Right cardiac atrium (tissue), 5 donors: ENCODE measurements at regions not wholly inside any gene's neighbourhood (a gene's known extent, or its start where the extent isn't known, plus 50 kb on each side); places are given as distances from the start of the nearest gene placed in this dataset.
"Not testable (repeated sequence)": the region's sequence is repeated elsewhere in the genome, so short reads cannot be mapped to it uniquely, and the experiment has no call there.

Experiments
- ATAC-seq, 2 donors: fragments of 200-7000 bp; cut with Tn5 transposase; one replicate each; pipeline versions ENCODE4 v1.8.0 to v1.9.1; 2020; ENCODE audit warnings: moderate library complexity in 2 of 2, mild to moderate bottlenecking in 1 of 2
- DNase-seq, 3 donors: peaks; one replicate each; pipeline ENCODE4 v3.0.0-alpha.2; 2020
- H3K27ac ChIP-seq: one replicate; pipeline ENCODE4 v1.5.1; 2013; ENCODE audit warnings: mild to moderate bottlenecking, low read length, control low read depth, moderate library complexity
- H3K27me3 ChIP-seq: one replicate; pipeline ENCODE4 v1.6.1; 2013; ENCODE audit not compliant: control insufficient read depth, insufficient read depth
- H3K4me1 ChIP-seq: one replicate; pipeline ENCODE4 v1.6.1; 2013; ENCODE audit warnings: low read length; ENCODE audit not compliant: control insufficient read depth, insufficient read depth
- H3K4me3 ChIP-seq: one replicate; pipeline ENCODE4 v1.5.1; 2013; ENCODE audit warnings: low read length, control low read depth
- H3K9me3 ChIP-seq: one replicate; pipeline ENCODE4 v1.6.1; 2013; ENCODE audit warnings: low read length; ENCODE audit not compliant: control insufficient read depth
- WGBS: extraction: QIAGEN DNeasy Blood & Tissue Kit; methylation state at CpG from one replicate; pipeline ENCODE4 v1.1.7; 2013; 5-methylcytosine and 5-hydroxymethylcytosine counted together
- intact Hi-C, 4 donors: fragments of 100-400 bp; cut with DNase I; formaldehyde crosslinking; loops; one replicate each; pipeline versions ENCODE4 v1.11.0 to v1.14.0; 2022 to 2023
- donor health status: healthy with polysubstance abuse.
- donor health status: DM: no; HTN: yes; CAD: no.
- donor health status: DM: no; HTN: no; CAD: no.
- donor health status: DM: no; HTN: yes; CAD: no; lungs with severe emphysema.
- donor health status: DM: yes; HTN: yes; CAD: no.

DNA sequence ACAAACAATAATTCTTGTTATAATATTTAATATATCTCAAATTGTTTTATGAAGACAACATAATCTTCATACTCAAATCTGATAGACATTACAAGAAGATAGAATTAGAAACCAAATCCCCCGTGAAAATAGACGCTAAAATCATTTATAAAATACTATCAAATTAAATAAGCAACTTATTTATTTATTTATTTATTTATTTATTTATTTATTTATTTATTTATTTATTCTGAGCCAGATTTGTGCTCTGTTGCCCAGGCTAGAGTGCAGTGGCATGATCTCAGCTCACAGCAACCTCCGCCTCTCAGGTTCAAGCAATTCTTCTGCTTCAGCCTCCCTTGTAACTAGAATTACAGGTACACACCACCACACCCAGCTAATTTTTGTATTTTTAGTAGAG, 294.9 kb upstream of the MAGEC2 start:
- Histone ChIP-seq H3K4me1 (no peaks in the 10 kb centered on the region), H3K27ac (no peak overlapping the region), H3K27me3 (no peaks in the 10 kb centered on the region), H3K4me3 (no peak overlapping the region), H3K9me3 (no peaks in the 10 kb centered on the region)
- intact Hi-C loops = no loop called here
- 90% methylated on average over 3 of the region's 3 CpGs for WGBS
- DNase-seq (no peak), ATAC-seq (no peak)

DNA sequence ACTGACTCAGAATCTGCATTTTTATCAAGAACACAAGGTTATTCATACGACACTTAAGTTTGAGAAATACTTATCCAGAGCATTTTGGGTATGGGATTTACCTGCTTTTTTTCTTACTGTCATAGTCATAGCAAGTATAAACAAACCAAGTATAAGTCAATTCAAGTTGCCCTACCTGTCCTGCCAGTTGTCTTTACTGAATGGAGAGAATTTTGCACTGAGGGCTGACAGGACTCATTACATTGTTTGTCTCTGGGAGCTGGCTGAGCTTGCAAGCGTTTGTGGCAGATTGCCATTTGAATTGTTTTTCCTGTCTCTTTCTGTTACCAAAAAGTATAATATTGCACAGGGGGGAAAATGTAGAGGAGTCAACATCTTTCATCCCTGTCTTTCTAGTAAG, 278.9 kb upstream of the MAGEC2 start:
- Histone ChIP-seq H3K27ac (no peak overlapping the region), H3K4me1 (no peaks in the 10 kb centered on the region), H3K9me3 (no peaks in the 10 kb centered on the region), H3K27me3 (no peaks in the 10 kb centered on the region), H3K4me3 (no peak overlapping the region)
- ATAC-seq (no peak), DNase-seq (no peak)
- WGBS = 74% methylated on average over 2 of the region's 2 CpGs
- intact Hi-C loops = no loop called here

DNA sequence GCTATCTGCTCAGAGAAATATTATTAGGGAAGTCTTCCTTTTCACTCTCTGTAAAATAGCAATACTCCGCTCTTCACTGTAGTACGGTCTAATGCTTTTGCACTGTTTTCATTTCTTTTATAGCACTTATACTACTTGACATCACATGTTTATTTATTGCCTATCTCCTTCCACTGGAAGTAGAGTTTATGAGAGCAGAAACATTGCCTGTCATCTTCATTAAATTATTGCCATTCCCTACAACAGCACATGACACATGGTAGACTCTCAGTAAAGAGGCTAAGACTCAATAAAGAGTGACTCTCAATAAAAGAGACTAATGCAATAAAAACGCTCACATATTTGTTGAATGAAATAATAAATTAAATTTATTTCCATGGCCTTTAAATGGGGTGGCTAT, 241.3 kb upstream of the MAGEC2 start:
- no peaks in the 10 kb centered on the region for H3K9me3 ChIP-seq

DNA sequence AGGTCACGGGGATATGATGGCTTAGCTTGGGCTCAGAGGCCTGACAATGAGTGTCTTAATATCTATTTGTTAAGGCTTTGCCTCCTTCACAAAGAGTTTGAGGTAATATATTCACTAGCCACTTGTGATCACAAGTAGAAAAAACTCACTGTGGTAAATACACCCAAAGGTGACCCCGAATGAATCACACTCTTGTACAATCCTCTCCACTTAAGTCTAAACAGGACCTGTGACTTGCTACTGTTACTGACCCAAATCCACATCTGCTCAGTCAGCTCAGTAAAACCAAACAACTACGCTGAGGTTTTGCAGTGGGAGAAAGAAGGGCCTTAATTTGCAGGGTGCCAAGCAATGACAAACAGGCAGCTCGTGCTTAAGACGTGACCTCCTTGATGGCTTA, 223.8 kb upstream of the MAGEC2 start:
- Histone ChIP-seq H3K4me1 (no peaks in the 10 kb centered on the region), H3K27ac (no peak overlapping the region), H3K4me3 (no peak overlapping the region), H3K27me3 (no peaks in the 10 kb centered on the region), H3K9me3 (no peaks in the 10 kb centered on the region)
- 85% methylated on average over 5 of the region's 5 CpGs for WGBS
- DNase-seq (no peak), ATAC-seq (no peak)
- intact Hi-C loops = no loop called here

More for the DNA sequence above, 241.3 kb upstream of the MAGEC2 start:
- no peak for DNase-seq
- H3K4me3 ChIP-seq = no peak overlapping the region
- no peaks in the 10 kb centered on the region for H3K27me3 ChIP-seq
- intact Hi-C loops = no loop called here
- H3K27ac ChIP-seq = no peak overlapping the region
- no peak for ATAC-seq
- 81% methylated on average over 3 of the region's 3 CpGs for WGBS
- H3K4me1 ChIP-seq = no peaks in the 10 kb centered on the region

DNA sequence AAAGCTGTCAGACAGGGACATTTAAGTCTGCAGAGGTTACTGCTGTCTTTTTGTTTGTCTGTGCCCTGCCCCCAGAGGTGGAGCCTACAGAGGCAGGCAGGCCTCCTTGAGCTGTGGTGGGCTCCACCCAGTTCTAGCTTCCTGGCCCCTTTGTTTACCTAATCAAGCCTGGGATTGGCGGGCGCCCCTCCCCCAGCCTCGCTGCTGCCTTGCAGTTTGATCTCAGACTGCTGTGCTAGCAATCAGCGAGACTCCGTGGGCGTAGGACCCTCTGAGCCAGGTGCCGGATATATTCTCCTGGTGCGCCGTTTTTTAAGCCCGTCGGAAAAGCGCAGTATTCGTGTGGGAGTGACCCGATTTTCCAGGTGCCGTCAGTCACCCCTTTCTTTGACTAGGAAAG, 185.9 kb upstream of the MAGEC2 start:
- H3K27ac ChIP-seq, ATAC-seq, H3K9me3 ChIP-seq, H3K27me3 ChIP-seq, H3K4me1 ChIP-seq, DNase-seq, H3K4me3 ChIP-seq, intact Hi-C loops: not testable (repeated sequence)
- WGBS = 96% methylated on average over 15 of the region's 15 CpGs

DNA sequence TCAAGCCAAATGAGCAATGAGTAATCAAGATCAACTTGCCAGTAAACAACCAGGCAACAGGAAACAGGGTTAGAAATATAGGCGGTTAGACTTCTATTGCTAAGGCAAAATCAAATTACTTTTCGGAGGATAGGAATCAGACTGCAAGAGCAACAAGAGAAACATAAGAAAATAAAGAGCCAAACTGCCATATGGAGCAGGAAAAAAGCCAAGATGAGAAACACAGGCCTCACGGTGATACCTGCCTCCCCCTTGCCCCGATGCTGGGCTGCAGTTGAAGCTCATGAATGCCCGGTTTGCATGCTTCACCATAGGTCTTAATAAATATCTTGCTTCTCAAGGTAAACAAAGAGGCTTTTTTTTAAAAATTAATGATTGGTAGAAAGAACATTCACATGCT, 158.4 kb upstream of the MAGEC2 start:
- Histone ChIP-seq H3K4me3 (no peak overlapping the region), H3K4me1 (no peaks in the 10 kb centered on the region), H3K27ac (no peak overlapping the region), H3K9me3 (no peaks in the 10 kb centered on the region), H3K27me3 (no peaks in the 10 kb centered on the region)
- DNase-seq (no peak), ATAC-seq (no peak)
- intact Hi-C loops = no loop called here
- 53% methylated on average over 5 of the region's 5 CpGs for WGBS

DNA sequence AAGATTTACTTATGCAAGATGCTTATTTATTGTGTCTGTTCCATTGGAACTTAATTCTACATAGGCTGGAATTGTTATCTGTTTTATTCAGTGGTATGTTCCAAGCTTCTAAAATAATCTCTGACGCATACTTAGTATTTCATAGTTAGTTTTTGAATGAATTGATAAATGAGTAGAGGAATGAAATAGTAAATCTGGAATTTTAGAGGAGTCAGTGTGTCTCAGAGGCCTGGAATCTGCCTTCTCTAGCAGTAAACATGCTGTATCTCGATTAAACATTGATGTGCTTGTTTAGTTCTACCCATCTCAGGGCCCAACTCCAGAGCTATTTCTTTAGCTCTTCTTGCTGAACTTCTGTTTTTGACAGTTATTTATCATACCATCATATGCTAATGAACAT, 154.2 kb upstream of the MAGEC2 start:
- Histone ChIP-seq H3K4me1 (no peaks in the 10 kb centered on the region), H3K27me3 (no peaks in the 10 kb centered on the region), H3K9me3 (no peaks in the 10 kb centered on the region), H3K27ac (no peak overlapping the region), H3K4me3 (no peak overlapping the region)
- ATAC-seq (no peak), DNase-seq (no peak)
- 53% methylated on average over 2 of the region's 2 CpGs for WGBS
- intact Hi-C loops = no loop called here

DNA sequence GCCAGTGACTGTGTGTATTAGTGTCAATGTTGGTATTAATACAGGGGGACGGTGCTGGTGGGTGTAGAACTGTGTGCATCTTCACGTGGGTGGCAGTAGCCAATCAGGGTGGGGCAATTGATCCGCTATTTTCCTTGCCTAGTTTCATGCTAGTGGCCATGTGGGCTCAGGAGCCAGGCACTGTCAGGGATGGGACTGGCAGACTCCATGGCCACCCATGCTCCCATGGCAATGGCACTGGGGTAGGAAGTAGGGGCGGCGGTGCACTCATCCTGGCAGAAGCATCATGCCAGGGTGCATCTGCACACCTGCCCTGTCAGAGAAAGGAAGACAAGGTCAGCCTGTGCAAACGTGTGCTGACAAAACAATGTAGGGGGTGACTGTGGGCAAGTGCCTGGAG, 122.1 kb upstream of the MAGEC2 start:
- ATAC-seq (no peak), DNase-seq (no peak)
- 90% methylated on average over 6 of the region's 6 CpGs for WGBS
- Histone ChIP-seq H3K4me3 (no peak overlapping the region), H3K9me3 (no peaks in the 10 kb centered on the region), H3K27ac (no peak overlapping the region), H3K27me3 (no peaks in the 10 kb centered on the region), H3K4me1 (no peaks in the 10 kb centered on the region)
- intact Hi-C loops = no loop called here

DNA sequence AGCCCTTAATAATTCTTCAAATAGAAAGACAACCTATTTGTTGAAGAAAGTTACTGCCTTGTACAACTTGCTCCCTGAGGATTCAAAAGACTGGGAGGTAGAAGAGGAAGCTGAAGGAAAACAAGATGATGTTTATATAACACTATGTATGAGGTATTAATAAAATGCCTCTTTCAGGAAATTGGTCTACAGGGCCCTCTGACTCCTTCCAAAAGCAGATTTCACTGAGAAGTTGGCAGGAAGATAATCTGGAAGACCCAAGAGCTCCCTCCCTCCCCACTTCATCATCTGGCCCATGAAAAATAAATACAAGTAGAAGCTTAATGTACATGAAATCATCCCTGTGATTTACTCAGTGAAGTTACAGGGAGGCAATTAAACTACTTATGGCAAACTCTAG, 107.5 kb upstream of the MAGEC2 start:
- Histone ChIP-seq H3K27me3 (no peaks in the 10 kb centered on the region), H3K4me1 (no peaks in the 10 kb centered on the region), H3K4me3 (no peak overlapping the region), H3K9me3 (no peaks in the 10 kb centered on the region), H3K27ac (no peak overlapping the region)
- intact Hi-C loops = no loop called here
- DNase-seq = no peak
- ATAC-seq = no peak

DNA sequence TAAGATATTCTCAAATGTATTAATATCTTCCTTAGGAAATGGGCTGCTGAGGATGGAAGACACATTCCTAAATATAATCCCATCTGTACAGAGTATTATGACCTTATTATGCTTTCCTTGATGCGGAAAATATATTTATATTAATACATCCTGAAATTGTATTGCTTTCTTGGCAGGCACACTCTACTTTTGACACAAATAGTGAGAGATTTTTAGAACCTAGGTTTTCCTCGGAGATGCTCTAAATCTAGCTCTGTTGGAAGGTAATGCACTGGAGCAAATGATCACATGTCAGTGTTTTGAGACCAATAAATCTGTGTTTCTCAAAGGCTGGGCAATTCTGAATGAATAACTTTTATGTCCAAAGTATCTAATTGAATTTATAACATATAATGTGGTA, 94.3 kb upstream of the MAGEC2 start:
- Histone ChIP-seq H3K4me3 (no peak overlapping the region), H3K4me1 (no peaks in the 10 kb centered on the region), H3K9me3 (no peaks in the 10 kb centered on the region), H3K27ac (no peak overlapping the region), H3K27me3 (no peaks in the 10 kb centered on the region)
- intact Hi-C loops = no loop called here
- ATAC-seq (no peak), DNase-seq (no peak)
- 78% methylated on average over 2 of the region's 2 CpGs for WGBS

DNA sequence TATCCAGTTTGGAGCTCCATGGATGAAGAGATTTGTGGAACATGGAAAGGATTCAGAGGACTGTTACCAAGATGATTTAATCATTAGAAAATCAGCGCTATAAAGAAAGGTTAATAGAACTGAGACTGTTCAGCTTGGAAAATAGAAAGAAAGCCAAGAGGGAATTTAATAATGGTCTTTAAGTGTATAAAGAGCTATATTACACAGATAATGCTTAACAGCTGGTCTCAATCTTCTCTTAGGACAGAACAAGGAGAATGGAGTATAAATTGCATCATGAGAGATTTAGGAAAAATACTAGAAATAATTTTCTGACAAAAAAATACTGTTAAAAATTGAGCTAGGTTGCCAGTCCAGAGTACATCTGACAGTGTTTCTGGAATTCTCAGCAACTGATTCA, 91.3 kb upstream of the MAGEC2 start:
- 64% methylated on average over 1 of the region's 1 CpG for WGBS
- no peaks in the 10 kb centered on the region for H3K9me3 ChIP-seq
- ATAC-seq = no peak

DNA sequence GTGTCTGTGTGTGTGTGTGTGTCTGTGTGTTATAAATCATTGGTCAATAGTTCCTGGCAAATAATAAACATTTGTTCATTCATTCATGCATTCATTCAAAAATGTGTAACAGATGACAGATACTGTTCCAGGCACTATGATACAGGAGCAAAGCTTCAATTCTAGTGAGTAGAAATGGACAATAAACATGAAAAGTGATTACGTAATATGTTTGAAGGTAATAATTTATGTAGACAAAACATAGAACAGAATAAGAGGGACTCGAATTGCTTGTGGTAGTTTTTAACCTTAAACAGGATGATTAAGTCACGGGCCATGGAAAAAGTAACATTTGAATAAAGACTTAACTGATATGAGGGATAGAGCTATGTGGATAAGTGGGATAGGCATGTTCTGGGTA, 90.1 kb upstream of the MAGEC2 start:
- intact Hi-C loops = no loop called here
- 81% methylated on average over 3 of the region's 3 CpGs for WGBS

More for the DNA sequence above, 91.3 kb upstream of the MAGEC2 start:
- no peak overlapping the region for H3K27ac ChIP-seq
- no peak overlapping the region for H3K4me3 ChIP-seq
- intact Hi-C loops = no loop called here
- H3K4me1 ChIP-seq = no peaks in the 10 kb centered on the region
- no peak for DNase-seq
- H3K27me3 ChIP-seq = no peaks in the 10 kb centered on the region

More for the DNA sequence above, 90.1 kb upstream of the MAGEC2 start:
- DNase-seq (no peak), ATAC-seq (no peak)
- no peaks in the 10 kb centered on the region for H3K4me1 ChIP-seq
- no peaks in the 10 kb centered on the region for H3K9me3 ChIP-seq
- no peaks in the 10 kb centered on the region for H3K27me3 ChIP-seq
- no peak overlapping the region for H3K4me3 ChIP-seq
- H3K27ac ChIP-seq = no peak overlapping the region
